HEK293 (cell line): ENCODE measurements at regions not wholly inside any gene's neighbourhood (a gene's known extent, or its start where the extent isn't known, plus 50 kb on each side); places are given as distances from the start of the nearest gene placed in this dataset.

Experiments
- CTCF ChIA-PET: fragments of 350-600 bp; formaldehyde crosslinking; extraction: SDS; loops from one replicate; lab custom pipeline; 2021; ENCODE audit warnings: antibody characterized with exemption; lab: Yijun Ruan, JAX
- POLR2A ChIA-PET: fragments of 300-600 bp; formaldehyde crosslinking; extraction: SDS; loops from one replicate; lab custom pipeline; 2020; ENCODE audit warnings: antibody characterized with exemption, inconsistent platforms; lab: Yijun Ruan, JAX
- H3K27ac ChIP-seq: fragments of 200-500 bp; sonication (Bioruptor generic); 2 replicates; pipeline ENCODE4 v1.5.1; 2014; ENCODE audit warnings: low read depth, low read length, control low read depth, inconsistent platforms; ENCODE audit errors: extremely low read depth
- H3K36me3 ChIP-seq, 2 experiments: fragments of 200-500 bp in 1 of 2; sonication (Bioruptor generic) in 1 of 2; 1 replicate in 1 of 2; 2 replicates in 1 of 2; pipeline ENCODE4 v1.5.1; 2014 to 2017; ENCODE audit warnings: inconsistent platforms in 2 of 2, low read length in 2 of 2; ENCODE audit not compliant: control insufficient read depth in 2 of 2, insufficient read depth in 1 of 2
- H3K4me1 ChIP-seq: fragments of 200-500 bp; sonication (Bioruptor generic); 2 replicates; pipeline ENCODE4 v1.5.1; 2014; ENCODE audit warnings: mild to moderate bottlenecking, low read length, inconsistent platforms; ENCODE audit not compliant: control insufficient read depth, insufficient read depth
- H3K4me3 ChIP-seq: 2 replicates; pipeline ENCODE4 v1.5.1; 2011; ENCODE audit warnings: low read depth, mild to moderate bottlenecking, control low read depth, low read length, moderate library complexity
- H3K9me3 ChIP-seq: fragments of 200-500 bp; sonication (Bioruptor generic); 2 replicates; pipeline ENCODE4 v1.5.1; 2014; ENCODE audit warnings: low read depth, low read length, inconsistent platforms; ENCODE audit not compliant: control insufficient read depth, insufficient read depth
- BCL11B ChIP-seq: fragments of 450-650 bp; formaldehyde crosslinking; IDR thresholded peaks from 2 replicates; pipeline ENCODE4 v1.5.1; 2016; ENCODE audit warnings: low read depth, missing biosample characterization, missing genetic modification characterization
- HOXA7 ChIP-seq: sonication (generic); formaldehyde crosslinking; IDR thresholded peaks from 2 replicates; pipeline ENCODE4 v1.8.1; 2022; ENCODE audit warnings: missing genetic modification reagents, borderline replicate concordance
- HOXD13 ChIP-seq: sonication (generic); formaldehyde crosslinking; IDR thresholded peaks from 2 replicates; pipeline ENCODE4 v1.8.0; 2022; ENCODE audit warnings: missing genetic modification reagents, borderline replicate concordance
- KLF7 ChIP-seq: fragments of 450-650 bp; formaldehyde crosslinking; IDR thresholded peaks from 2 replicates; pipeline ENCODE4 v1.5.1; 2016; ENCODE audit warnings: missing biosample characterization, missing genetic modification characterization, borderline replicate concordance
- MZF1 ChIP-seq: fragments of 450-650 bp; formaldehyde crosslinking; IDR thresholded peaks from 2 replicates; pipeline ENCODE4 v1.5.1; 2017; ENCODE audit warnings: missing biosample characterization, missing genetic modification characterization, borderline replicate concordance
- PRDM1 ChIP-seq: fragments of 450-650 bp; formaldehyde crosslinking; IDR thresholded peaks from 2 replicates; pipeline ENCODE4; 2016; ENCODE audit warnings: missing biosample characterization, missing genetic modification characterization
- REPIN1 ChIP-seq: fragments of 450-650 bp; formaldehyde crosslinking; IDR thresholded peaks from 2 replicates; pipeline ENCODE4 v1.5.1; 2017; ENCODE audit warnings: missing biosample characterization, missing genetic modification characterization, low read depth
- SP2 ChIP-seq: fragments of 450-650 bp; formaldehyde crosslinking; IDR thresholded peaks from 2 replicates; pipeline ENCODE4 v1.5.1; 2016; ENCODE audit warnings: missing biosample characterization, missing genetic modification characterization
- SP3 ChIP-seq: fragments of 450-650 bp; formaldehyde crosslinking; IDR thresholded peaks from 2 replicates; pipeline ENCODE4 v1.5.1; 2016; ENCODE audit warnings: missing biosample characterization, missing genetic modification characterization
- ZBTB11 ChIP-seq: fragments of 450-650 bp; formaldehyde crosslinking; conservative IDR thresholded peaks from 2 replicates; pipeline ENCODE4 v1.5.1; 2016; ENCODE audit warnings: low read depth, missing biosample characterization, missing genetic modification characterization
- ZFP69B ChIP-seq: fragments of 450-650 bp; formaldehyde crosslinking; IDR thresholded peaks from 2 replicates; pipeline ENCODE4 v1.5.1; 2016; ENCODE audit warnings: missing biosample characterization, missing genetic modification characterization
- ZNF19 ChIP-seq: fragments of 450-650 bp; formaldehyde crosslinking; IDR thresholded peaks from 2 replicates; pipeline ENCODE4; 2016; ENCODE audit warnings: missing biosample characterization, missing genetic modification characterization, low read depth
- ZNF433 ChIP-seq: fragments of 450-650 bp; formaldehyde crosslinking; IDR thresholded peaks from 2 replicates; pipeline ENCODE4 v1.5.1; 2016; ENCODE audit warnings: missing biosample characterization, missing genetic modification characterization, low read depth
- ZNF510 ChIP-seq: fragments of 450-650 bp; formaldehyde crosslinking; IDR thresholded peaks from 2 replicates; pipeline ENCODE4 v1.5.1; 2018; ENCODE audit warnings: mild to moderate bottlenecking, missing genetic modification characterization, missing biosample characterization; ENCODE audit not compliant: insufficient replicate concordance
- ZNF518A ChIP-seq: fragments of 450-650 bp; formaldehyde crosslinking; conservative IDR thresholded peaks from 2 replicates; pipeline ENCODE4 v1.5.1; 2016; ENCODE audit warnings: low read depth, missing biosample characterization, missing genetic modification characterization
- ZNF555 ChIP-seq: fragments of 450-650 bp; formaldehyde crosslinking; conservative IDR thresholded peaks from 2 replicates; pipeline ENCODE4 v1.5.1; 2017; ENCODE audit warnings: missing biosample characterization, mild to moderate bottlenecking, missing genetic modification characterization, inconsistent platforms
- ZNF571 ChIP-seq: fragments of 450-650 bp; formaldehyde crosslinking; IDR thresholded peaks from 2 replicates; pipeline ENCODE4 v1.5.0; 2017; ENCODE audit warnings: missing biosample characterization, missing genetic modification characterization
- ZNF629 ChIP-seq: fragments of 450-650 bp; formaldehyde crosslinking; IDR thresholded peaks from 2 replicates; pipeline ENCODE4 v1.5.1; 2017; ENCODE audit warnings: missing biosample characterization, missing genetic modification characterization
- ZNF639 ChIP-seq: fragments of 450-650 bp; formaldehyde crosslinking; IDR thresholded peaks from 2 replicates; pipeline ENCODE4 v1.5.1; 2016; ENCODE audit warnings: missing biosample characterization, missing genetic modification characterization
- ZXDB ChIP-seq: fragments of 450-650 bp; formaldehyde crosslinking; IDR thresholded peaks from 2 replicates; pipeline ENCODE4 v1.5.1; 2016; ENCODE audit warnings: missing biosample characterization, missing genetic modification characterization
- TF ChIP-seq, protein P1 (sequence below): fragments of 450-650 bp; formaldehyde crosslinking; IDR thresholded peaks from 2 replicates; pipeline ENCODE4 v1.5.1; 2016; ENCODE audit warnings: missing biosample characterization, missing genetic modification characterization
- TF ChIP-seq, protein P2 (sequence below): fragments of 450-650 bp; formaldehyde crosslinking; IDR thresholded peaks from 2 replicates; pipeline ENCODE4 v1.5.1; 2017; ENCODE audit warnings: missing biosample characterization, missing genetic modification characterization

DNA sequence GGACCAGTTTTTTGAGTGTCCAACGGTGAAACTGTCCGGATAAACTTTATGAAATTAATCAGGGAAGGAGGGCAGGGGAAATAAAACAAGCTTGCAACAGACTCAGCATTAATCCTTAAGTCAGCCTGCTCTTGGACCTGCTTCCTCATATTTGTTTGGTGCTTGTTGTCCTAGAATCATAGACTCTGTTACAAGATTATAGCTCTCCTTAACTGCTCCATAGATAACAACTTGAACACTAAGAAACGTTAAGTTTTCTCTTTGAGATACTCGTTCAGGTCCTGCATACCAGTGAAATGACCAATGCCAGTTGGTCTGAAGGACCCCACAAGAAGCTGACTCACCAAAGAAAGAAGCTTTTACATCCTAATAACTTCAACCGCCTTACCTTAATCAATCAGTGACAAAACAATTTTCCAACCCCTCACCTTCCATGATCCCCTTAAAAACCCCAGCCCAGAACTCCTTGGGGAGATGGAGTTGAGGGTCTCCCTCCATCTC, 493.2 kb downstream of the PID1 start:
- no peak for TF ChIP-seq KLF7 (tag by site-specific recombination)
- no peak for TF ChIP-seq ZNF639 (tag by site-specific recombination)
- no peak for TF ChIP-seq MZF1 (tag by site-specific recombination)
- TF ChIP-seq, all 188 proteins: peak for 0
- Histone ChIP-seq H3K9me3 (no peaks in the 10 kb centered on the region), H3K4me3 (no peak overlapping the region), H3K4me1 (no peaks in the 10 kb centered on the region), H3K27ac (no peak overlapping the region), H3K36me3 (no peaks in the 10 kb centered on the region)
- ChIA-PET POLR2A (no interaction called here), CTCF (no interaction called here)

GRCh38 chr2:228774548-228774947, 496.5 kb downstream of the PID1 start:
- H3K4me1 ChIP-seq = no peaks in the 10 kb centered on the region
- no peaks in the 10 kb centered on the region for H3K9me3 ChIP-seq
- H3K27ac ChIP-seq = no peak overlapping the region
- ChIA-PET CTCF (no interaction called here), POLR2A (no interaction called here)
- no peaks in the 10 kb centered on the region for H3K36me3 ChIP-seq
- no peak for TF ChIP-seq REPIN1 (tag by site-specific recombination)
- no peak for TF ChIP-seq ZNF510
- no peak for TF ChIP-seq BCL11B (tag by site-specific recombination)
- TF ChIP-seq, protein P1, sequence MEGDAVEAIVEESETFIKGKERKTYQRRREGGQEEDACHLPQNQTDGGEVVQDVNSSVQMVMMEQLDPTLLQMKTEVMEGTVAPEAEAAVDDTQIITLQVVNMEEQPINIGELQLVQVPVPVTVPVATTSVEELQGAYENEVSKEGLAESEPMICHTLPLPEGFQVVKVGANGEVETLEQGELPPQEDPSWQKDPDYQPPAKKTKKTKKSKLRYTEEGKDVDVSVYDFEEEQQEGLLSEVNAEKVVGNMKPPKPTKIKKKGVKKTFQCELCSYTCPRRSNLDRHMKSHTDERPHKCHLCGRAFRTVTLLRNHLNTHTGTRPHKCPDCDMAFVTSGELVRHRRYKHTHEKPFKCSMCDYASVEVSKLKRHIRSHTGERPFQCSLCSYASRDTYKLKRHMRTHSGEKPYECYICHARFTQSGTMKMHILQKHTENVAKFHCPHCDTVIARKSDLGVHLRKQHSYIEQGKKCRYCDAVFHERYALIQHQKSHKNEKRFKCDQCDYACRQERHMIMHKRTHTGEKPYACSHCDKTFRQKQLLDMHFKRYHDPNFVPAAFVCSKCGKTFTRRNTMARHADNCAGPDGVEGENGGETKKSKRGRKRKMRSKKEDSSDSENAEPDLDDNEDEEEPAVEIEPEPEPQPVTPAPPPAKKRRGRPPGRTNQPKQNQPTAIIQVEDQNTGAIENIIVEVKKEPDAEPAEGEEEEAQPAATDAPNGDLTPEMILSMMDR (tag by site-specific recombination) = no peak
- no peak for TF ChIP-seq SP2 (tag by site-specific recombination)
- TF ChIP-seq HOXA7 (CRISPR knock-in tag) = no peak
- TF ChIP-seq ZNF571 = no peak
- TF ChIP-seq ZXDB (tag by site-specific recombination) = no peak
- no peak for TF ChIP-seq ZFP69B
- no peak for TF ChIP-seq ZBTB11 (tag by site-specific recombination)
- TF ChIP-seq ZNF629 = no peak
- TF ChIP-seq ZNF433 (tag by site-specific recombination) = no peak
- no peak for TF ChIP-seq ZNF19 (tag by site-specific recombination)
- TF ChIP-seq ZNF518A (tag by site-specific recombination) = no peak
- no peak for TF ChIP-seq SP3 (tag by site-specific recombination)
- TF ChIP-seq HOXD13 (CRISPR knock-in tag) = no peak
- TF ChIP-seq, protein P2, sequence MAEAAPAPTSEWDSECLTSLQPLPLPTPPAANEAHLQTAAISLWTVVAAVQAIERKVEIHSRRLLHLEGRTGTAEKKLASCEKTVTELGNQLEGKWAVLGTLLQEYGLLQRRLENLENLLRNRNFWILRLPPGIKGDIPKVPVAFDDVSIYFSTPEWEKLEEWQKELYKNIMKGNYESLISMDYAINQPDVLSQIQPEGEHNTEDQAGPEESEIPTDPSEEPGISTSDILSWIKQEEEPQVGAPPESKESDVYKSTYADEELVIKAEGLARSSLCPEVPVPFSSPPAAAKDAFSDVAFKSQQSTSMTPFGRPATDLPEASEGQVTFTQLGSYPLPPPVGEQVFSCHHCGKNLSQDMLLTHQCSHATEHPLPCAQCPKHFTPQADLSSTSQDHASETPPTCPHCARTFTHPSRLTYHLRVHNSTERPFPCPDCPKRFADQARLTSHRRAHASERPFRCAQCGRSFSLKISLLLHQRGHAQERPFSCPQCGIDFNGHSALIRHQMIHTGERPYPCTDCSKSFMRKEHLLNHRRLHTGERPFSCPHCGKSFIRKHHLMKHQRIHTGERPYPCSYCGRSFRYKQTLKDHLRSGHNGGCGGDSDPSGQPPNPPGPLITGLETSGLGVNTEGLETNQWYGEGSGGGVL (tag by site-specific recombination) = no peak
- no peak for TF ChIP-seq ZNF555
- no peak for TF ChIP-seq PRDM1
- H3K4me3 ChIP-seq = no peak overlapping the region
